GM23248 (cell line): ENCODE measurements at regions not wholly inside any gene's neighbourhood (a gene's known extent, or its start where the extent isn't known, plus 50 kb on each side); places are given as distances from the start of the nearest gene placed in this dataset.

Experiments used
- DNase-seq: peaks from one replicate; pipeline ENCODE4 v3.0.0-alpha.2; 2015
- H2AFZ ChIP-seq: fragments of 200-600 bp; sonication (generic); 2 replicates; pipeline ENCODE4 v1.6.1; 2016; ENCODE audit warnings: antibody characterized with exemption
- H3F3A ChIP-seq: fragments of 200-600 bp; sonication (generic); 2 replicates; pipeline ENCODE4 v1.6.1; 2016; ENCODE audit warnings: mild to moderate bottlenecking, antibody characterized with exemption, mixed run types; ENCODE audit not compliant: insufficient read depth
- H3K27ac ChIP-seq: fragments of 200-600 bp; sonication (generic); 2 replicates; pipeline ENCODE4 v1.5.1; 2016; ENCODE audit warnings: mild to moderate bottlenecking
- H3K27me3 ChIP-seq: fragments of 200-600 bp; sonication (generic); replicated peaks from 2 replicates; pipeline ENCODE4 v1.6.1; 2016; ENCODE audit warnings: mild to moderate bottlenecking; ENCODE audit not compliant: insufficient read depth
- H3K36me3 ChIP-seq: fragments of 200-600 bp; sonication (generic); 2 replicates; pipeline ENCODE4 v1.6.1; 2016; ENCODE audit warnings: low read depth, mild to moderate bottlenecking
- H3K4me1 ChIP-seq: fragments of 200-600 bp; sonication (generic); 2 replicates; pipeline ENCODE4 v1.6.1; 2016; ENCODE audit warnings: mild to moderate bottlenecking; ENCODE audit not compliant: insufficient read depth
- H3K4me2 ChIP-seq: fragments of 200-600 bp; sonication (generic); one replicate; pipeline ENCODE4 v1.6.1; 2016; ENCODE audit warnings: mild to moderate bottlenecking; ENCODE audit not compliant: unreplicated experiment
- H3K4me3 ChIP-seq: fragments of 200-600 bp; sonication (generic); 2 replicates; pipeline ENCODE4 v1.5.1; 2016; ENCODE audit warnings: mild to moderate bottlenecking
- H3K79me2 ChIP-seq: fragments of 200-600 bp; sonication (generic); 2 replicates; pipeline ENCODE4 v1.6.1; 2016; ENCODE audit warnings: mild to moderate bottlenecking; ENCODE audit not compliant: insufficient read depth
- H3K9ac ChIP-seq: fragments of 200-600 bp; sonication (generic); 2 replicates; pipeline ENCODE4 v1.6.1; 2016; ENCODE audit warnings: mild to moderate bottlenecking
- H3K9me2 ChIP-seq: fragments of 200-600 bp; sonication (generic); 2 replicates; pipeline ENCODE4 v1.6.1; 2016; ENCODE audit warnings: mixed run types, mild to moderate bottlenecking, moderate library complexity; ENCODE audit not compliant: insufficient read depth
- H3K9me3 ChIP-seq: fragments of 200-600 bp; sonication (generic); one replicate; pipeline ENCODE4 v1.6.1; 2017; ENCODE audit warnings: low read depth
- H4K20me1 ChIP-seq: fragments of 200-600 bp; sonication (generic); 2 replicates; pipeline ENCODE4 v1.6.0; 2016; ENCODE audit not compliant: insufficient read depth
- EZH2 ChIP-seq: fragments of 200-600 bp; sonication (generic); IDR thresholded peaks from 2 replicates; pipeline ENCODE4 v1.6.1; 2018; ENCODE audit warnings: antibody characterized with exemption, mild to moderate bottlenecking; ENCODE audit not compliant: insufficient read depth, poor library complexity, severe bottlenecking
- EZH2phosphoT487 ChIP-seq: fragments of 200-600 bp; sonication (generic); IDR thresholded peaks from 2 replicates; pipeline ENCODE4 v1.6.1; 2018; ENCODE audit warnings: antibody characterized with exemption, moderate library complexity, mild to moderate bottlenecking, low read depth; ENCODE audit not compliant: insufficient read depth
- WGBS, 2 experiments: methylation state at CpG; one replicate each; pipeline ENCODE4 v1.1.6; 2015 to 2017; ENCODE audit warnings: low lambda C conversion rate in 2 of 2, low coverage in 1 of 2; ENCODE audit errors: missing lambda C conversion rate in 2 of 2; 5-methylcytosine and 5-hydroxymethylcytosine counted together
- in situ Hi-C: fragments of 300-500 bp; cut with MboI; formaldehyde crosslinking; loops from 2 replicates; pipeline ENCODE4 v1.15.0; 2020

DNA sequence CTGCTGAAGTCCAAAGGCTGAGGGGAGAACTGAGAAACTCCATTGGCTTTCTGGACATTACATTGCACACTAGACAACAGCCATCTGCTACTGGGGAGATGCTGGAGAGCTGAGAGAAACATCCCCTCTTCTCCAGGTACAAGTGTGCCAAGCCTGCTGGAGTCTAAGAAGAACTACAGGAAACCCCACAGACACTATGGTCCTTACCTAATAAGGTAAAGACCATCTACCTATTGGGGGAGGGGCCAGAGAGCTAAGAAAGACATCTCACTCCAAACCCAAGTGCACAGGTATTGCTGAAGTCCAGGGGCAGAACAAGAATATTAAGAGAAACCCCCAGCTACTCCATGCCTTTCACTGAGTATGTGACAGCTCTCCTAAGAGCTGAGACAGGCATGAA, 338.7 kb upstream of the NCKAP5 start:
- Histone ChIP-seq H3K79me2 (no peaks in the 10 kb centered on the region), H3K4me3 (no peak overlapping the region), H2AFZ (no peak overlapping the region), H4K20me1 (no peaks in the 10 kb centered on the region), H3F3A (no peaks in the 10 kb centered on the region), H3K36me3 (no peaks in the 10 kb centered on the region), H3K9ac (no peak overlapping the region), H3K27ac (no peak overlapping the region), H3K9me2 (peaks cover 4% of the 10 kb centered on the region; the same call in 1 of the 2 replicates), H3K4me1 (no peaks in the 10 kb centered on the region), H3K9me3 (no peaks in the 10 kb centered on the region), H3K27me3 (peaks cover 6% of the 10 kb centered on the region; the same call in 1 of the 2 replicates), H3K4me2 (no peak overlapping the region)
- in situ Hi-C loops, result loop anchor here (25.0 kb wide), 1 partner anchor 980 kb away; no protein-coding TSS in a partner anchor
- no peak for DNase-seq
- TF ChIP-seq EZH2phosphoT487 (no peak), EZH2 (no peak)

DNA sequence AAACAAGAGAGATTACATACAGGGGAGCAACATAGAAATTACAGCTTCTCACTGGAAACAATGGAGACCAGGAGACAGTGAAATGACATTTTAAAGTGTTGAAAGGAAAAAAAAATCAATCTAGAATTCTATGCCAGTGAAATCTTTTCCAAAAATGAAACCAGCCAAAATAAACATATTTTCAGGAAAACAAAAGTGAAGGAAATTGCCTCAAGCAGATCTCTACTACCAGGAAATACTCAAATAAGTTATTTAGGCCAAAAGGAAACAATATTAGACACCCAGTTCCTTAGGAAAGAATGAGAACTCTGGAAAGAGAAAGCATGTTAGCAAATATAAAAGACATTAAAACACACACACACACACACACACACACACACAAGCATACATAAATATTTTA, 339.9 kb upstream of the NCKAP5 start:
- no peaks in the 10 kb centered on the region for H4K20me1 ChIP-seq
- H2AFZ ChIP-seq, result no peak overlapping the region
- H3K27ac ChIP-seq, result no peak overlapping the region
- H3K4me3 ChIP-seq, result no peak overlapping the region
- H3K9me3 ChIP-seq, result no peaks in the 10 kb centered on the region
- no peak overlapping the region for H3K4me2 ChIP-seq
- no peaks in the 10 kb centered on the region for H3F3A ChIP-seq
- TF ChIP-seq EZH2phosphoT487 (no peak), EZH2 (no peak)
- H3K27me3 ChIP-seq, result peaks cover 6% of the 10 kb centered on the region; the same call in 1 of the 2 replicates
- H3K79me2 ChIP-seq, result no peaks in the 10 kb centered on the region
- in situ Hi-C loops, result loop anchor here (25.0 kb wide), 1 partner anchor 979 kb away; no protein-coding TSS in a partner anchor
- peaks cover 4% of the 10 kb centered on the region; the same call in 1 of the 2 replicates for H3K9me2 ChIP-seq
- H3K36me3 ChIP-seq, result no peaks in the 10 kb centered on the region
- H3K9ac ChIP-seq, result no peak overlapping the region
- no peak for DNase-seq
- no peaks in the 10 kb centered on the region for H3K4me1 ChIP-seq

DNA sequence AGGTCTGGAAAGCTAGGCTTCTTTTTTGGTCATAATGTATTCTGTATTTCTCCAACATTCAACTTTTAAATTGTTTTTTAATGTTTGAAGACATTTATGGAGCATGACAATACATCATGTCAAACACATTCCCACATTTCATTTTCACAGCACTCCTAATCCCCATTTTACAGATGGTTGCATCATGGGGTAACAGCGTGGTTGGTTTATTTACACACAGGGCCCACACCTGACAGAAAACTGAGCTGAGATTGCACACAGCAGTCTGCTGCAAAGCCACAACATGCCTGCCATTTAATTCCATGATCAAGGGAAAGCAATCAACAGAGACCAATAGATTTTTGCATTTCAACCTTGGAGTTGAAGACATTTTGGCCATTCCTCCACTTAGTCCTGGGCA, 335.7 kb upstream of the MGAT5 start:
- Histone ChIP-seq H3K9me2 (no peaks in the 10 kb centered on the region), H3K27ac (no peak overlapping the region), H3K4me3 (no peak overlapping the region), H3K79me2 (no peaks in the 10 kb centered on the region), H3K36me3 (no peaks in the 10 kb centered on the region), H3F3A (no peaks in the 10 kb centered on the region), H4K20me1 (no peaks in the 10 kb centered on the region), H3K27me3 (no peaks in the 10 kb centered on the region), H3K9ac (no peak overlapping the region), H3K4me1 (no peaks in the 10 kb centered on the region), H2AFZ (no peak overlapping the region), H3K4me2 (no peak overlapping the region), H3K9me3 (no peaks in the 10 kb centered on the region)
- 15 to 22% methylated on average over 1 of the region's 1 CpG for WGBS, 2 experiments
- TF ChIP-seq EZH2, result no peak
- in situ Hi-C loops, result loop anchor here (25.0 kb wide), 1 partner anchor 969 kb away; no protein-coding TSS in a partner anchor
- DNase-seq, result no peak

DNA sequence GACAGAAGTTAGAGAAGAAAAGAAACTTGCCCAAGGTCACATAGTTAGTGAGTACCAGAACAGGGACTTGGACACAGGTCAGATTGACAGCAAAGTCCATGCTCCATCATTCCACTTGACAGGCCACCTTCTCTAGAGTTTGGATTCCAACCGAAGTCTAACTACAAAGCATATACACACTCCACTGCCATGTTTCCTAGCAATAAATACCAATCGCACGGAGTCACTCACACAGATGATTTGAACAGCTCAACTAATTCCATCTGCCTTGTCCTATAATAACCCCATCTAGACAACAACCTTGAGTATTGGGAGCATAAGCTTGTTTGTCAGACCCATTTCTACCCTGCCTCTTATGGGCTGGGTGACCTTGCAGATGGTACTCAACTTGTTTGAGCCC, 334.6 kb upstream of the MGAT5 start:
- Histone ChIP-seq H3K9me3 (no peaks in the 10 kb centered on the region), H3K36me3 (no peaks in the 10 kb centered on the region), H3K4me3 (no peak overlapping the region), H3K9me2 (no peaks in the 10 kb centered on the region), H3K79me2 (no peaks in the 10 kb centered on the region), H3K4me1 (no peaks in the 10 kb centered on the region), H3K27me3 (no peaks in the 10 kb centered on the region), H3K27ac (no peak overlapping the region), H3K4me2 (no peak overlapping the region), H4K20me1 (no peaks in the 10 kb centered on the region), H3F3A (no peaks in the 10 kb centered on the region), H3K9ac (no peak overlapping the region), H2AFZ (no peak overlapping the region)
- in situ Hi-C loops, result loop anchor here (25.0 kb wide), 1 partner anchor 968 kb away; no protein-coding TSS in a partner anchor
- DNase-seq, result no peak
- TF ChIP-seq EZH2 (no peak), EZH2phosphoT487 (no peak)
- WGBS, 2 experiments, result 22 to 27% methylated on average over 3 of the region's 3 CpGs

DNA sequence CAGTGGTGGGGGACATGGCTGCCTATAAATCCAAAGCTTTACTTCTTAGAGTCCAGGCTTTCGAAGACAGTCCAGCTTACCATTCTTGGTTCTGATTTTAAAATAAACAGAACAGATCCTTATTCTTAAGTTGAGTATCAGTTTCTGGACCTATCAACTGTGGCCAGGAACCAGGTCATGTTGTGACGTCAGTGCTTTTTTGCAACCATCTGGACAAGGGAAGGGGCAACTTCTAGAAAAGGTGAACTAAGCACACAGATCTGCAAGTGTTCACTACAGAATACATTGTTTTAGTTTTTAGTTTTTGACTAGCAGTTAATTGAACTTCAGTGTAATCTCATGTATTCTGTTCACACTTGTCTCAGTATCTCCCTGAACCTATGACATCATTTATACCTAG, 326.0 kb upstream of the MGAT5 start:
- TF ChIP-seq EZH2phosphoT487 (no peak), EZH2 (no peak)
- no peaks in the 10 kb centered on the region for H3K79me2 ChIP-seq
- no peaks in the 10 kb centered on the region for H3K36me3 ChIP-seq
- no peak overlapping the region for H3K4me2 ChIP-seq
- H3K4me3 ChIP-seq, result no peak overlapping the region
- WGBS, 2 experiments, result 42 to 43% methylated on average over 2 of the region's 2 CpGs
- H3K9ac ChIP-seq, result no peak overlapping the region
- DNase-seq, result no peak
- H3F3A ChIP-seq, result no peaks in the 10 kb centered on the region
- no peaks in the 10 kb centered on the region for H3K4me1 ChIP-seq
- H3K27ac ChIP-seq, result no peak overlapping the region
- H2AFZ ChIP-seq, result no peak overlapping the region
- no peaks in the 10 kb centered on the region for H3K9me3 ChIP-seq
- no peaks in the 10 kb centered on the region for H3K9me2 ChIP-seq
- no peaks in the 10 kb centered on the region for H3K27me3 ChIP-seq
- in situ Hi-C loops, result no loop called here
- no peaks in the 10 kb centered on the region for H4K20me1 ChIP-seq
